Thyroid gland (tissue), 4 donors: ENCODE measurements at regions not wholly inside any gene's neighbourhood (a gene's known extent, or its start where the extent isn't known, plus 50 kb on each side); places are given as distances from the start of the nearest gene placed in this dataset.

ENCODE experiments used
- DNase-seq, 2 donors: peaks; one replicate each; pipeline ENCODE4 v3.0.0-alpha.2; 2019
- H3K27ac ChIP-seq, 3 donors: fragments of 200-600 bp; sonication (generic); 1 replicate in 2 of 3; 2 replicates in 1 of 3; pipeline ENCODE4 v1.5.1; 2016 to 2019; ENCODE audit warnings: mild to moderate bottlenecking in 1 of 3, moderate library complexity in 1 of 3
- H3K27me3 ChIP-seq: fragments of 200-600 bp; sonication (generic); one replicate; pipeline ENCODE4 v1.5.1; 2019
- H3K36me3 ChIP-seq, 2 donors: fragments of 200-600 bp; sonication (generic); one replicate each; pipeline ENCODE4 v1.5.1; 2016 to 2019
- H3K4me1 ChIP-seq, 2 donors: fragments of 200-600 bp; sonication (generic); one replicate each; pipeline ENCODE4 v1.5.1; 2017 to 2019
- H3K4me3 ChIP-seq, 3 donors: fragments of 200-600 bp; sonication (generic); replicated peaks in 1 of 3; 1 replicate in 2 of 3; 2 replicates in 1 of 3; pipeline ENCODE4 v1.5.1; 2016; ENCODE audit warnings: mild to moderate bottlenecking in 1 of 3
- H3K9me3 ChIP-seq: fragments of 200-600 bp; sonication (generic); one replicate; pipeline ENCODE4 v1.5.1; 2017
- CTCF ChIP-seq, 6 experiments: fragments of 200-600 bp in 3 of 6; fragments of 450-650 bp in 3 of 6; sonication (generic) in 3 of 6; IDR thresholded peaks; one replicate each; pipeline ENCODE4 v1.5.1; 2016 to 2019; ENCODE audit warnings: antibody characterized with exemption in 6 of 6, mild to moderate bottlenecking in 2 of 6, inconsistent platforms in 1 of 6, moderate library complexity in 1 of 6
- POLR2A ChIP-seq, 2 donors: fragments of 450-650 bp; IDR thresholded peaks; one replicate each; pipeline ENCODE4 v1.6.1; 2017; ENCODE audit warnings: antibody characterized with exemption in 2 of 2, mild to moderate bottlenecking in 2 of 2, moderate library complexity in 1 of 2
- WGBS, 2 donors: methylation state at CpG; one replicate each; pipeline ENCODE4 v1.1.5; 2017; 5-methylcytosine and 5-hydroxymethylcytosine counted together
- intact Hi-C: fragments of 100-400 bp; cut with DNase I; formaldehyde crosslinking; loops from one replicate; pipeline ENCODE4 v1.15.1; 2023

DNA sequence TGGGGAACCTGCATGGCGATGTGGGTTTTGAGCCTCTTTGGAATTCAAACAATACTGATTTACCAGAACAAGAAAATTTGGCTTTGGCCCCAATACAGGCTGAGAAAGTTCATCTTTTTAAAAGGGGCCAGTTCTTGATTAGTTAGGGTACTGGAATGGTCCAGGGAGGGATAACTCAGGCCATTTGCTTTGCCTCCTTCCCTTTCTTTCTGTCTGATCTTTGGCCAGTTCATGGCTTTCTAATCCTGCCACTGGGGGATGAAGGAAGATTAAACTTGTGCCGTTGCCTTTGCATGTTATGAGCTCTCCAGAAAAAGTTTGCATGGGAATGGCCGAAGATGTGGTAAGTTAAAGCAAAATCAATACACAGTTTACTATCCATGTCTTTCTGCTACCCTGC is 78.4 kb downstream of the ADAMTS15 start:
- DNase-seq: no peak
- Histone ChIP-seq H3K9me3 (no peaks in the 10 kb centered on the region), H3K36me3 (no peaks in the 10 kb centered on the region), H3K27me3 (no peaks in the 10 kb centered on the region), H3K4me3 (no peak overlapping the region), H3K4me1 (peaks cover 43 to 59% of the 10 kb centered on the region in 2 donors), H3K27ac (peak overlapping the region; percentile 80 to 96 (median 96))
- intact Hi-C loops: loop anchor here (10.0 kb wide), 1 partner anchor 128 kb away; no protein-coding TSS in a partner anchor
- 93% methylated on average over 3 of the region's 3 CpGs for WGBS, 2 donors
- TF ChIP-seq POLR2A (IDR thresholded peaks at IDR 0.05): no peak
- TF ChIP-seq CTCF (IDR thresholded peaks at IDR 0.05): no peak

DNA sequence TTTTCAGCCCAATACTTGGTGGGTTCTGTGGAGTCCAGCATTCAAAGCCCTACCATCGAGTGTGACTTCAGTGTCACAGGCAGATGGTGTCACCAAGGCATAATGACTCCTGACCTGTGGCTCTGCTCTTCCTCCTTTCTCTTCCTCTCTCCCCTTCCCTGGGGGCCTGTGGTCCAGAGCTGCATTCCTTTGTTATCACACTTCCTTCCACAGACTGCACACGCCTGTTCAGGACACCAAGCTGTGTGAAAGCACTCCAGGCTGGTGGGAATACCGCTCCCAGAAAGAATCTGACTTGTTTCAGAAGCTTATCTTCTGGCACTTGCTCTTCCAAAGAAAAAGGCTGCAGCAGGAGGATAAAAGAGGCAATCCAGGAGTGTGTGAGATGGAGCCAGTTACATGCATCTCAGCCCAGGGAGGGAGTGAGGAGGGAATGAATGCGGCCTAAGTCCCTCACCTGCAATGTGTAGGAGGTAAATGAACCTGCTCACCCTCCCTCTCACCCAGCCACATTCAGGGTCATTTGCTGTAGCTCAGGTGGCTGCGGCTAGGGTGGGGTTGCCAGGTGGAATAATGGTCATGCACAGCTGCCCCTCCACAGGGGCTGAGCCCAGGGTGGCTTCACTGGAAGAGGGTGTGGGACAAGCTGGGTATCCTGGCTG is 79.3 kb downstream of the ADAMTS15 start:
- Histone ChIP-seq H3K27ac (peak overlapping the region; percentile 80 to 96 (median 96)), H3K27me3 (no peaks in the 10 kb centered on the region), H3K4me3 (no peak overlapping the region), H3K36me3 (no peaks in the 10 kb centered on the region), H3K4me1 (peaks cover 49 to 58% of the 10 kb centered on the region in 2 donors), H3K9me3 (no peaks in the 10 kb centered on the region)
- 38 to 58% methylated on average over 5 of the region's 5 CpGs for WGBS, 2 donors
- intact Hi-C loops: loop anchor here (10.0 kb wide), 1 partner anchor 127 kb away; no protein-coding TSS in a partner anchor
- no peak for TF ChIP-seq CTCF (IDR thresholded peaks at IDR 0.05)
- TF ChIP-seq POLR2A (IDR thresholded peaks at IDR 0.05): no peak
- DNase-seq: peak; percentile 54 to 71

GRCh38 chr11:130528298-130529261 is 80.1 kb downstream of the ADAMTS15 start:
- H3K27me3 ChIP-seq: no peaks in the 10 kb centered on the region
- H3K9me3 ChIP-seq: no peaks in the 10 kb centered on the region
- TF ChIP-seq POLR2A (IDR thresholded peaks at IDR 0.05): peak in 1 of 2 donors; percentile 32
- no peak for TF ChIP-seq CTCF (IDR thresholded peaks at IDR 0.05)
- peak overlapping the region; percentile 80 to 96 (median 96) for H3K27ac ChIP-seq
- no peak overlapping the region for H3K4me3 ChIP-seq
- H3K36me3 ChIP-seq: no peaks in the 10 kb centered on the region
- H3K4me1 ChIP-seq: peaks cover 57 to 58% of the 10 kb centered on the region in 2 donors
- peak; percentile 93 to 94 for DNase-seq
- WGBS, 2 donors: 52 to 53% methylated on average over 16 of the region's 16 CpGs
- intact Hi-C loops: loop anchor here (10.0 kb wide), 1 partner anchor 126 kb away; no protein-coding TSS in a partner anchor

- H3K27me3 ChIP-seq: no peaks in the 10 kb centered on the region
- TF ChIP-seq CTCF (IDR thresholded peaks at IDR 0.05): no peak
- no peak for TF ChIP-seq POLR2A (IDR thresholded peaks at IDR 0.05)
- H3K9me3 ChIP-seq: no peaks in the 10 kb centered on the region
- H3K36me3 ChIP-seq: no peaks in the 10 kb centered on the region
- H3K27ac ChIP-seq: peak overlapping the region; percentile 80 to 96 (median 96)
- DNase-seq: no peak
- intact Hi-C loops: loop anchor here (10.0 kb wide), 1 partner anchor 125 kb away; no protein-coding TSS in a partner anchor
- H3K4me1 ChIP-seq: peaks cover 60 to 65% of the 10 kb centered on the region in 2 donors
- no peak overlapping the region for H3K4me3 ChIP-seq
- 96 to 98% methylated on average over 5 of the region's 5 CpGs for WGBS, 2 donors
These were observed 80.9 kb downstream of the ADAMTS15 start for GRCh38 chr11:130529366-130529765.
